ENCODE measurements at regions not wholly inside any gene's neighbourhood (a gene's known extent, or its start where the extent isn't known, plus 50 kb on each side); places are given as distances from the start of the nearest gene placed in this dataset.

DNA sequence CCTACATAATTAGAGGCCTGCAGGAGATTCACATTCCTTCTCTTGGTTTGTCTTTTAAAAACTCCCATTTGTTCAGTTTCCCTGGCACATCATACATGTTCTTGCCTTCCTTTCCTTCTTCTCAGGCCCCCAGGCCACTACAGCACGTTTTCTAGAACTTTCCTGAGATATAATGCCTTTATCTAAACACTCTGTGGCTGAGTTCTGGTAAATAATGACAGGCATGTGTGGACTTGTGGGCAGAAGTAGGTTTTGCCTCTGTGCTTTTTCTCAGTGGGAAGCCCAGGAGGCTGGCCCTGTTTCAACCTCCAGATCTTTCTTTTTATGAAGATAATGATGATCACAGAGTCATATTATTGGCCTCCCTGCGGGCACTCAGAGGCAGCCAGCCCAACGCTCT is 117.2 kb downstream of the TMX1 start:
- TF ChIP-seq EZH2 (IDR thresholded peaks at IDR 0.05; ENCODE audit: insufficient read depth, poor library complexity, severe bottlenecking) (no peak), EZH2phosphoT487 (IDR thresholded peaks at IDR 0.05; ENCODE audit: insufficient read depth, low read depth) (no peak)
